CD4-positive, CD25-positive, alpha-beta regulatory T cell (primary cell): ENCODE measurements at regions not wholly inside any gene's neighbourhood (a gene's known extent, or its start where the extent isn't known, plus 50 kb on each side); places are given as distances from the start of the nearest gene placed in this dataset.

Experiments used
- ATAC-seq, 2 donors: fragments of 150-1000 bp; cut with Tn5 transposase; one replicate each; pipeline ENCODE4 v1.10.0; 2021; ENCODE audit warnings: low read depth in 2 of 2, moderate number of reproducible peaks in 2 of 2, moderate library complexity in 1 of 2
- DNase-seq, 3 donors: peaks; one replicate each; pipeline versions ENCODE4 v3.0.0 to v3.0.0-alpha.2; 2012 to 2022; ENCODE audit warnings: mixed read lengths in 1 of 3
- H3K27ac ChIP-seq: one replicate; pipeline ENCODE4 v1.7.0; 2013; ENCODE audit warnings: mild to moderate bottlenecking, low read length; ENCODE audit not compliant: insufficient read depth, poor library complexity, severe bottlenecking
- H3K27me3 ChIP-seq: one replicate; pipeline ENCODE4 v1.7.0; 2013; ENCODE audit warnings: low read length; ENCODE audit not compliant: control insufficient read depth, insufficient read depth
- H3K36me3 ChIP-seq: one replicate; pipeline ENCODE4 v1.7.0; 2013; ENCODE audit warnings: mild to moderate bottlenecking, low read length, moderate library complexity; ENCODE audit not compliant: control insufficient read depth, insufficient read depth
- H3K4me1 ChIP-seq: 2 replicates; pipeline ENCODE4 v1.7.0; 2013; ENCODE audit warnings: mild to moderate bottlenecking, low read length; ENCODE audit not compliant: insufficient read depth, control insufficient read depth, poor library complexity, severe bottlenecking
- H3K4me3 ChIP-seq: one replicate; pipeline ENCODE4 v1.7.0; 2013; ENCODE audit warnings: low read depth, mild to moderate bottlenecking, low read length, moderate library complexity
- H3K9me3 ChIP-seq, 2 experiments: 1 replicate in 1 of 2; 2 replicates in 1 of 2; pipeline ENCODE4 v1.7.0; 2013; ENCODE audit warnings: low read length in 2 of 2, mild to moderate bottlenecking in 1 of 2, moderate library complexity in 1 of 2; ENCODE audit not compliant: control insufficient read depth in 2 of 2
- H3K27ac Mint-ChIP-seq, 3 donors: one replicate each; pipeline ENCODE4 v1.8.0; 2020 to 2022; ENCODE audit warnings: mild to moderate bottlenecking in 3 of 3, mixed read lengths in 3 of 3, moderate library complexity in 2 of 3
- H3K27me3 Mint-ChIP-seq: one replicate; pipeline ENCODE4 v1.8.0; 2022; ENCODE audit warnings: mild to moderate bottlenecking, mixed read lengths
- H3K36me3 Mint-ChIP-seq: one replicate; pipeline ENCODE4 v1.8.0; 2020; ENCODE audit warnings: mixed read lengths
- H3K4me1 Mint-ChIP-seq, 4 donors: one replicate each; pipeline ENCODE4 v1.8.0; 2020 to 2022; ENCODE audit warnings: mixed read lengths in 4 of 4, mild to moderate bottlenecking in 1 of 4
- H3K4me3 Mint-ChIP-seq, 4 donors: one replicate each; pipeline ENCODE4 v1.8.0; 2020 to 2022; ENCODE audit warnings: mild to moderate bottlenecking in 4 of 4, mixed read lengths in 4 of 4, moderate library complexity in 3 of 4
- H3K9me3 Mint-ChIP-seq, 7 donors: one replicate each; pipeline ENCODE4 v1.8.0; 2020 to 2022; ENCODE audit warnings: mixed read lengths in 7 of 7, mild to moderate bottlenecking in 3 of 7, moderate library complexity in 2 of 7

- Mint-ChIP-seq H3K27ac (no peak overlapping the region), H3K9me3 (no peaks in the 10 kb centered on the region), H3K4me1 (no peaks in the 10 kb centered on the region), H3K36me3 (no peaks in the 10 kb centered on the region), H3K4me3 (no peak overlapping the region), H3K27me3 (no peaks in the 10 kb centered on the region)
- DNase-seq (no peak), ATAC-seq (no peak)
- Histone ChIP-seq H3K9me3 (no peaks in the 10 kb centered on the region), H3K27ac (no peak overlapping the region), H3K27me3 (no peaks in the 10 kb centered on the region), H3K4me1 (no peaks in the 10 kb centered on the region), H3K36me3 (no peaks in the 10 kb centered on the region), H3K4me3 (no peak overlapping the region)
These were observed 54.3 kb upstream of the AGTR1 start for GRCh38 chr3:148643389-148643840.

DNA sequence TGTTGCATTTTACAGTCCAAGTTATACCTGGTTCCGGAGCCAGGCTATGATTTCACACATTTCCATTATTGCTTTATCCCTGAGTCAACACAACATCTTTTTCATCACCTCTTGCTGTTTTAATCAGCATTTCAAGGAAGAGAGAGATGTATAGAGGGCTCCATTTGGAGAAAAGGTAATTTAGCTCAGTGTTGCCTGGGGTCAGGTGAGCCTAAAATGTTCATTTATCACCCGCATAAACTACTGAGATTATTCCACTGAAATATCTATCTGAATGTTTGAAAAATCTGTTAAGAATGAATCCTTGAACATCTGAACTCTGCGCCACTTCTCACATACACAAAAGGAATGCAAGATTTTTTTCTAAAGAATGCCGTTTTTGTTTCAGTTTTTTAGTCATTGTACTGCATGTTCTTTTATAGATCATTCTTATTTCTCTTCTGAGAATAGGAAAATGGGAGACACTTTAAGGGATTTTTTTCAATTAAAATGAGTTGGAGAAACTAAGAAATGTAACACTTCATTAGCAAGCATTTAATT lies 51.5 kb upstream of the AGTR1 start:
- Histone ChIP-seq H3K9me3 (no peaks in the 10 kb centered on the region), H3K4me1 (no peaks in the 10 kb centered on the region), H3K27ac (no peak overlapping the region), H3K27me3 (no peaks in the 10 kb centered on the region), H3K4me3 (no peak overlapping the region), H3K36me3 (no peaks in the 10 kb centered on the region)
- H3K27ac Mint-ChIP-seq = no peak overlapping the region
- H3K4me1 Mint-ChIP-seq = no peaks in the 10 kb centered on the region
- H3K9me3 Mint-ChIP-seq = no peaks in the 10 kb centered on the region
- no peaks in the 10 kb centered on the region for H3K36me3 Mint-ChIP-seq
- DNase-seq (no peak), ATAC-seq (no peak)
- no peak overlapping the region for H3K4me3 Mint-ChIP-seq
- H3K27me3 Mint-ChIP-seq = no peaks in the 10 kb centered on the region
